ENCODE measurements at regions not wholly inside any gene's neighbourhood (a gene's known extent, or its start where the extent isn't known, plus 50 kb on each side); places are given as distances from the start of the nearest gene placed in this dataset.

DNA sequence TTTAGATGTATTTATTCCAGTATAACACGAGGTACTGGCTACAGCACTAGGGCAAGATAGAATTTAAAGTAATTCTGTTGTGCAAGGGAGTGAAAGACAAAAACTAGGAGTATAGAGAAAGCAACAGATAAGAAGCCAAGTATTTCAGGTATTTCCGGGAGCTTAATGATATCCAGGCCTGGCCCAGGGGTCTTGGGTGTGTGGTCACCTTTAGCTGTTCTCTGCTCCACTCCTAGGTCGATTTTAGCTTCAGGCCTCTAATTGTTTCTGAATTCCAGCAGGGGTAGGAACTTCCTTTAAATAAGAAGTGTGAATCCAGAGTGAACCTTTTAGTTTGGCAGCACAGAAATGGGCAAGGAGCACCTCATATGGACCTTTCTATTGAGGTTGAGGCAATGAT lies 342.3 kb upstream of the MYT1L start:
- H3K27ac ChIP-seq (ENCODE audit: insufficient read depth, low read length): no peak overlapping the region
- H3K18ac ChIP-seq (ENCODE audit: low read depth, low read length): no peak overlapping the region
- H3K27me3 ChIP-seq (ENCODE audit: control insufficient read depth, insufficient read depth, low read length): no peaks in the 10 kb centered on the region
- DNase-seq (no peak), ATAC-seq (ENCODE audit: low read depth) (no peak)
- no peak overlapping the region for H3K14ac ChIP-seq (replicated peaks; ENCODE audit: low read depth, low read length)
- WGBS, 2 experiments (ENCODE audit: extremely low coverage in 2 of 2, insufficient read length in 1 of 2): 40% methylated on average over 1 of the region's 3 CpGs; no CpG with 5 or more reads in 1 of the 2 experiments
- no peak overlapping the region for H3K9ac ChIP-seq (ENCODE audit: low read depth, low read length)
- H3K4me1 ChIP-seq (ENCODE audit: control insufficient read depth, insufficient read depth, low read length): no peaks in the 10 kb centered on the region
- in situ Hi-C loops (cut with MboI; ENCODE audit: low sequenced_read_pairs): no loop called here
- H3K9me1 ChIP-seq (ENCODE audit: insufficient read depth, low read length): no peaks in the 10 kb centered on the region
- no peak overlapping the region for H3K4ac ChIP-seq (ENCODE audit: low read depth, low read length)
- H4K8ac ChIP-seq (ENCODE audit: low read depth in 2 of 2, low read length in 2 of 2): no peak overlapping the region
- H3K4me3 ChIP-seq (ENCODE audit: insufficient read depth, low read depth, low read length): no peak overlapping the region
- no peak overlapping the region for H3K56ac ChIP-seq (ENCODE audit: extremely low read depth, insufficient read depth, low read length)
- H4K20me1 ChIP-seq (ENCODE audit: insufficient read depth, low read length): no peaks in the 10 kb centered on the region
- no peak overlapping the region for H2BK5ac ChIP-seq (ENCODE audit: low read depth, low read length, poor library complexity, severe bottlenecking)
- no TSS peak for BruUV-seq (replicated peaks)
- H2AK5ac ChIP-seq (ENCODE audit: low read depth, low read length): no peak overlapping the region
- intact Hi-C loops (cut with micrococcal nuclease): no loop called here
- POLR2A ChIA-PET (ENCODE audit: unreplicated experiment): no interaction called here
- no peak overlapping the region for H2AFZ ChIP-seq (replicated peaks; ENCODE audit: low read length, poor library complexity)
- peaks cover 18% of the 10 kb centered on the region for H3K9me3 ChIP-seq (ENCODE audit: control insufficient read depth, insufficient read depth, low read length)
- no peak overlapping the region for H4K91ac ChIP-seq (ENCODE audit: insufficient read depth, low read depth, low read length)
- TF ChIP-seq MXI1 (IDR thresholded peaks at IDR 0.05; ENCODE audit: borderline replicate concordance, low read depth, low read length) (no peak), ELK1 (IDR thresholded peaks at IDR 0.05; ENCODE audit: borderline replicate concordance, low read depth, low read length) (no peak), RFX5 (IDR thresholded peaks at IDR 0.05; ENCODE audit: low read depth, low read length) (no peak), SMC3 (IDR thresholded peaks at IDR 0.05; ENCODE audit: low read depth, low read length) (no peak), RAD21 (IDR thresholded peaks at IDR 0.05; ENCODE audit: low read length) (no peak), CTCF (conservative IDR thresholded peaks at IDR 0.05; ENCODE audit: low read depth, low read length) (no peak), BHLHE40 (IDR thresholded peaks at IDR 0.05; ENCODE audit: low read depth, low read length) (no peak), FOS (IDR thresholded peaks at IDR 0.05; ENCODE audit: low read depth, low read length) (no peak), CEBPB (IDR thresholded peaks at IDR 0.05; ENCODE audit: low read depth, low read length) (no peak)
- TF ChIP-seq, protein P1, sequence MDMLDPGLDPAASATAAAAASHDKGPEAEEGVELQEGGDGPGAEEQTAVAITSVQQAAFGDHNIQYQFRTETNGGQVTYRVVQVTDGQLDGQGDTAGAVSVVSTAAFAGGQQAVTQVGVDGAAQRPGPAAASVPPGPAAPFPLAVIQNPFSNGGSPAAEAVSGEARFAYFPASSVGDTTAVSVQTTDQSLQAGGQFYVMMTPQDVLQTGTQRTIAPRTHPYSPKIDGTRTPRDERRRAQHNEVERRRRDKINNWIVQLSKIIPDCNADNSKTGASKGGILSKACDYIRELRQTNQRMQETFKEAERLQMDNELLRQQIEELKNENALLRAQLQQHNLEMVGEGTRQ (IDR thresholded peaks at IDR 0.05; ENCODE audit: low read depth, low read length): no peak
- no peak overlapping the region for H4K5ac ChIP-seq (ENCODE audit: low read depth, low read length)
- no peak overlapping the region for H3K23ac ChIP-seq (ENCODE audit: low read depth, low read length)
- dilution Hi-C loops (cut with HindIII; ENCODE audit: low sequenced_read_pairs, unreplicated experiment): no loop called here
- no peak overlapping the region for H2BK120ac ChIP-seq (ENCODE audit: low read depth, low read length)
- no peak overlapping the region for H2AK9ac ChIP-seq (replicated peaks; ENCODE audit: low read depth, low read length, poor library complexity)
- H3K36me3 ChIP-seq (ENCODE audit: control insufficient read depth, insufficient read depth, low read length): no peaks in the 10 kb centered on the region
- H2BK15ac ChIP-seq (ENCODE audit: low read depth, low read length): no peak overlapping the region
- H3K79me1 ChIP-seq (ENCODE audit: low read depth in 1 of 2, low read length in 2 of 2): no peaks in the 10 kb centered on the region
- no peak overlapping the region for H3K4me2 ChIP-seq (ENCODE audit: low read depth, low read length)
- CTCF ChIA-PET: no interaction called here
- H2BK20ac ChIP-seq (ENCODE audit: low read depth, low read length): no peak overlapping the region
